Neural progenitor cell (in vitro differentiated cells): ENCODE measurements at regions not wholly inside any gene's neighbourhood (a gene's known extent, or its start where the extent isn't known, plus 50 kb on each side); places are given as distances from the start of the nearest gene placed in this dataset.
A peak's percentile ranks its signal among the peaks of the same experiment; 100 is the strongest.

Experiments
- DNase-seq: peaks from one replicate; pipeline ENCODE4 v3.0.0-alpha.2; 2016; ENCODE audit warnings: low spot score
- H2AFZ ChIP-seq: fragments of 200-600 bp; sonication (generic); replicated peaks from 2 replicates; pipeline ENCODE4 v1.6.1; 2016; ENCODE audit warnings: antibody characterized with exemption
- H3F3A ChIP-seq: fragments of 200-600 bp; sonication (generic); 2 replicates; pipeline ENCODE4 v1.6.1; 2016; ENCODE audit warnings: antibody characterized with exemption, low read depth
- H3K27ac ChIP-seq: fragments of 200-600 bp; sonication (generic); 2 replicates; pipeline ENCODE4 v1.5.1; 2016; ENCODE audit warnings: mild to moderate bottlenecking
- H3K27me3 ChIP-seq: fragments of 200-600 bp; sonication (generic); 2 replicates; pipeline ENCODE4 v1.6.1; 2016; ENCODE audit warnings: mild to moderate bottlenecking, moderate library complexity
- H3K36me3 ChIP-seq: fragments of 200-600 bp; sonication (generic); 2 replicates; pipeline ENCODE4 v1.5.1; 2016
- H3K4me1 ChIP-seq: fragments of 200-600 bp; sonication (generic); 2 replicates; pipeline ENCODE4 v1.6.1; 2016; ENCODE audit warnings: mixed run types
- H3K4me2 ChIP-seq: fragments of 200-600 bp; sonication (generic); 2 replicates; pipeline ENCODE4 v1.6.1; 2016
- H3K4me3 ChIP-seq: fragments of 200-600 bp; sonication (generic); 2 replicates; pipeline ENCODE4 v1.5.1; 2016
- H3K79me2 ChIP-seq: fragments of 200-600 bp; sonication (generic); 2 replicates; pipeline ENCODE4 v1.6.1; 2016; ENCODE audit warnings: low read depth
- H3K9ac ChIP-seq: fragments of 200-600 bp; sonication (generic); 2 replicates; pipeline ENCODE4 v1.6.1; 2016
- H3K9me3 ChIP-seq: fragments of 200-600 bp; sonication (generic); 2 replicates; pipeline ENCODE4 v1.5.1; 2016; ENCODE audit warnings: low read depth
- H4K20me1 ChIP-seq: fragments of 200-600 bp; sonication (generic); 2 replicates; pipeline ENCODE4 v1.6.1; 2016; ENCODE audit warnings: low read depth
- H3K27ac Mint-ChIP-seq: 3 replicates; pipeline ENCODE4 v1.8.0; 2021; ENCODE audit warnings: mixed read lengths
- H3K27me3 Mint-ChIP-seq: 2 replicates; pipeline ENCODE4 v1.8.0; 2022; ENCODE audit warnings: low read depth, mild to moderate bottlenecking, inconsistent platforms, moderate library complexity, mixed read lengths; ENCODE audit not compliant: insufficient read depth
- H3K36me3 Mint-ChIP-seq: 3 replicates; pipeline ENCODE4 v1.8.0; 2021; ENCODE audit warnings: mixed read lengths
- H3K4me1 Mint-ChIP-seq: 3 replicates; pipeline ENCODE4 v1.8.0; 2021; ENCODE audit warnings: mixed read lengths
- H3K4me3 Mint-ChIP-seq: 3 replicates; pipeline ENCODE4 v1.8.0; 2021; ENCODE audit warnings: mild to moderate bottlenecking, moderate library complexity, mixed read lengths
- H3K9me3 Mint-ChIP-seq: 3 replicates; pipeline ENCODE4 v1.8.0; 2020; ENCODE audit warnings: mixed read lengths
- EZH2 ChIP-seq: fragments of 200-600 bp; sonication (generic); IDR thresholded peaks from 2 replicates; pipeline ENCODE4 v1.6.1; 2017; ENCODE audit warnings: antibody characterized with exemption, mild to moderate bottlenecking, moderate library complexity
- EZH2phosphoT487 ChIP-seq: fragments of 200-600 bp; sonication (generic); IDR thresholded peaks from 2 replicates; pipeline ENCODE4 v1.6.1; 2017; ENCODE audit warnings: antibody characterized with exemption
- TF ChIP-seq, protein P1 (sequence below): fragments of 200-600 bp; sonication (generic); IDR thresholded peaks from 2 replicates; pipeline ENCODE4 v1.5.1; 2017; ENCODE audit warnings: antibody characterized with exemption, mild to moderate bottlenecking

DNA sequence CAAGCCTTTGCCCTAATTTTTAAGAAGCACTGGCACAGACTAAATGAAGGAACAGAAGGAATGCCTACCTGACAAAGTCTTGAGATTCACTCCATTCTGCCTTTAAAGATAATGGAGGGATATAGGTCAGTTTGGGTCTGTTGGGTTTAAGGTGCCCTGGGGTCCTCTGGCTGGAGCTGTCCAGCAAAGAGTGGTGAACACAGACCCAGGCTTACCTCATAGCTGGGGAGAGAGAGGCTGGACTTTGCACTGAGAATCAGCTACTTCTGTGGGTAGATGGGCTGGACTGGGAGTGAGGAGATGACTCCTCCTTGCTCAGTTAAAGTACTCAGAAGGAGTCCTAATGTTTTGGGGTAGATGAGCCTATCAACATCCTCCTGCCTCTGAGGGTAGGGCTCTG is 64.4 kb upstream of the CXCR4 start:
- Mint-ChIP-seq H3K4me1 (peaks cover 20% of the 10 kb centered on the region), H3K9me3 (peaks cover 2% of the 10 kb centered on the region), H3K27ac (peak overlapping the region; percentile 82), H3K36me3 (no peaks in the 10 kb centered on the region), H3K4me3 (no peak overlapping the region), H3K27me3 (peaks cover 19% of the 10 kb centered on the region)
- Histone ChIP-seq H2AFZ (no peak overlapping the region), H3K4me3 (no peak overlapping the region), H3K9ac (no peak overlapping the region), H3K4me1 (peaks cover 12% of the 10 kb centered on the region), H3K79me2 (no peaks in the 10 kb centered on the region), H3K4me2 (no peak overlapping the region), H3K27ac (no peak overlapping the region), H3K27me3 (no peaks in the 10 kb centered on the region), H3F3A (peaks cover 6% of the 10 kb centered on the region), H3K36me3 (no peaks in the 10 kb centered on the region), H3K9me3 (no peaks in the 10 kb centered on the region), H4K20me1 (no peaks in the 10 kb centered on the region)
- TF ChIP-seq, protein P1, sequence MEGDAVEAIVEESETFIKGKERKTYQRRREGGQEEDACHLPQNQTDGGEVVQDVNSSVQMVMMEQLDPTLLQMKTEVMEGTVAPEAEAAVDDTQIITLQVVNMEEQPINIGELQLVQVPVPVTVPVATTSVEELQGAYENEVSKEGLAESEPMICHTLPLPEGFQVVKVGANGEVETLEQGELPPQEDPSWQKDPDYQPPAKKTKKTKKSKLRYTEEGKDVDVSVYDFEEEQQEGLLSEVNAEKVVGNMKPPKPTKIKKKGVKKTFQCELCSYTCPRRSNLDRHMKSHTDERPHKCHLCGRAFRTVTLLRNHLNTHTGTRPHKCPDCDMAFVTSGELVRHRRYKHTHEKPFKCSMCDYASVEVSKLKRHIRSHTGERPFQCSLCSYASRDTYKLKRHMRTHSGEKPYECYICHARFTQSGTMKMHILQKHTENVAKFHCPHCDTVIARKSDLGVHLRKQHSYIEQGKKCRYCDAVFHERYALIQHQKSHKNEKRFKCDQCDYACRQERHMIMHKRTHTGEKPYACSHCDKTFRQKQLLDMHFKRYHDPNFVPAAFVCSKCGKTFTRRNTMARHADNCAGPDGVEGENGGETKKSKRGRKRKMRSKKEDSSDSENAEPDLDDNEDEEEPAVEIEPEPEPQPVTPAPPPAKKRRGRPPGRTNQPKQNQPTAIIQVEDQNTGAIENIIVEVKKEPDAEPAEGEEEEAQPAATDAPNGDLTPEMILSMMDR, result no peak
- TF ChIP-seq EZH2phosphoT487 (no peak), EZH2 (no peak)
- DNase-seq, result no peak

DNA sequence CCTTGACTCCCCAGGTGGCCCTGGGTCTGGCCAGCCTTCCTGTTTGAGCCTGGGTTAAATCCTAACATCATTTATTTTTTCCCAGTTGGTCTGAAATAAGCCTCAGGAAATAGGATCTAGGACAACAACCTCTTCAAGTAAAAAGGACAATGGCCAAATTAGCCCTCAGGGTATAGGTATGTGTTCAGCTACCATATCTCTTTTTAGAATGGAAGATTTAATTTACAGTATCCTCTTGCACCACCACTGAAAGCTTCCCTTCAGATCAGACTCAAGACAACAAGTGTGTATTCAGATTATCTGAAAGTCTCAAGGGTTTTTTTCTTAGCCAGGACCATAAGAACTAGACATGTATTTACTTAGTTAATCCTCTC is 61.6 kb upstream of the CXCR4 start:
- Histone ChIP-seq H3K27me3 (no peaks in the 10 kb centered on the region), H3K9me3 (no peaks in the 10 kb centered on the region), H3K36me3 (no peaks in the 10 kb centered on the region), H3K4me3 (no peak overlapping the region), H3K4me2 (no peak overlapping the region), H2AFZ (no peak overlapping the region), H3K9ac (no peak overlapping the region), H3K4me1 (peaks cover 27% of the 10 kb centered on the region), H3F3A (peaks cover 6% of the 10 kb centered on the region), H3K79me2 (no peaks in the 10 kb centered on the region), H4K20me1 (no peaks in the 10 kb centered on the region), H3K27ac (no peak overlapping the region)
- Mint-ChIP-seq H3K27ac (no peak overlapping the region), H3K36me3 (peaks cover 3% of the 10 kb centered on the region), H3K9me3 (peaks cover 6% of the 10 kb centered on the region), H3K4me1 (peaks cover 14% of the 10 kb centered on the region), H3K27me3 (peaks cover 12% of the 10 kb centered on the region), H3K4me3 (no peak overlapping the region)
- TF ChIP-seq EZH2phosphoT487 (no peak), EZH2 (no peak)
- TF ChIP-seq, protein P1, result no peak
- no peak for DNase-seq

DNA sequence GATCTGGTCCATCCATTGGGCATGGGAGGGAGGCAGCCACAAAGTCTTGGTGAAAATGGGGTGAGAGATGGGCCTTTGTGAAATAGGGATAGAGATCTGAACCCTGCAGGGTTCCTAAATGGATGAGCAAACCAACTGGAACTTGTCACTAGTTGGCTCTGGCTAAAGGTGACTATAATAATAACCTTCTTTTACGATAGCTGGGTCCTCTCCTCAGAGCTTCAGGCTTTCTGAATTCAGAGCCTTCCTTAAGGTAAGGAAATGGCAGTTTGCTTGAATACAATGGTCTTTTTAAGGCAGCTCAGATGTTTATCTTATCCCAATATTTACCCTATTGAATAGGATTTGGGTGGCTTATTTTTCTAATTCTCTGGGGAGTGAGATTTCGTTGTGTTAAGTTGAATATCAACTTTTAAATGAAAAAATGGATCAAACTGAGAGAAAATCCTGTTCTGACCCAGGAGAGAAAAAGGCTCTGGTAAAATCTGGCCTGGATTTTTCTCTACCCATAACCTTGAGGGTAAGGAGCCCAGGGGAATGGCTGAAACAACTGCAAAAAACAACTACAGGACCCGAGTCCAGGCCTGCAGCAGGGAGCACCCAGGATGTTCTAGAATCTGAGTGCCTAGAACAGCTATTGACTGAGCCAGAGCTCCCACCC is 61.1 kb upstream of the CXCR4 start:
- H3K9me3 ChIP-seq, result no peaks in the 10 kb centered on the region
- TF ChIP-seq, protein P1, result no peak
- TF ChIP-seq EZH2 (no peak), EZH2phosphoT487 (no peak)
- peaks cover 20% of the 10 kb centered on the region for H3K4me1 Mint-ChIP-seq
- no peak overlapping the region for H3K9ac ChIP-seq
- no peak overlapping the region for H2AFZ ChIP-seq
- H3K4me1 ChIP-seq, result peaks cover 33% of the 10 kb centered on the region
- peaks cover 7% of the 10 kb centered on the region for H3K27me3 Mint-ChIP-seq
- no peaks in the 10 kb centered on the region for H4K20me1 ChIP-seq
- H3K27me3 ChIP-seq, result no peaks in the 10 kb centered on the region
- peaks cover 3% of the 10 kb centered on the region for H3K36me3 Mint-ChIP-seq
- H3K27ac ChIP-seq, result no peak overlapping the region
- H3K36me3 ChIP-seq, result no peaks in the 10 kb centered on the region
- H3F3A ChIP-seq, result peaks cover 6% of the 10 kb centered on the region
- H3K79me2 ChIP-seq, result no peaks in the 10 kb centered on the region
- H3K4me3 ChIP-seq, result no peak overlapping the region
- no peak overlapping the region for H3K27ac Mint-ChIP-seq
- H3K9me3 Mint-ChIP-seq, result peaks cover 5% of the 10 kb centered on the region
- no peak overlapping the region for H3K4me3 Mint-ChIP-seq
- DNase-seq, result no peak
- H3K4me2 ChIP-seq, result no peak overlapping the region
